Panc1 (cell line): ENCODE measurements at regions not wholly inside any gene's neighbourhood (a gene's known extent, or its start where the extent isn't known, plus 50 kb on each side); places are given as distances from the start of the nearest gene placed in this dataset.

Source experiments
- ATAC-seq: fragments of 200-7000 bp; cut with Tn5 transposase; 2 replicates; pipeline ENCODE4 v1.9.1; 2020; ENCODE audit warnings: mild to moderate bottlenecking, moderate library complexity
- BruUV-seq: library from RNA; stranded (reverse); fragments of 400-500 nt; replicated peaks from 2 replicates; lab custom pipeline; 2021; lab: Mats Ljungman, UMichigan
- CTCF ChIA-PET: fragments of 300-600 bp; sonication (Branson Sonifier 250); formaldehyde crosslinking; loops from one replicate; lab custom pipeline; 2022; ENCODE audit warnings: antibody characterized with exemption; lab: Charles Lee
- POLR2A ChIA-PET: fragments of 300-600 bp; sonication (Branson Sonifier 250); formaldehyde crosslinking; loops from one replicate; lab custom pipeline; 2022; ENCODE audit warnings: antibody characterized with exemption; lab: Charles Lee
- DNase-seq: peaks from one replicate; pipeline ENCODE4 v3.0.0-alpha.2; 2010; ENCODE audit warnings: low read depth, low spot score
- H3K27ac ChIP-seq: 2 replicates; pipeline ENCODE4 v1.5.1; 2011; ENCODE audit warnings: mild to moderate bottlenecking, low read length, inconsistent platforms
- H3K27me3 ChIP-seq: fragments of 200-500 bp; sonication (Bioruptor generic); 2 replicates; pipeline ENCODE4 v1.6.0; 2014; ENCODE audit warnings: low read length, inconsistent platforms; ENCODE audit not compliant: control insufficient read depth, insufficient read depth
- H3K36me3 ChIP-seq: fragments of 200-500 bp; sonication (Bioruptor generic); 2 replicates; pipeline ENCODE4 v1.5.1; 2014; ENCODE audit warnings: inconsistent platforms, mild to moderate bottlenecking, low read length, moderate library complexity; ENCODE audit not compliant: control insufficient read depth, insufficient read depth
- H3K4me1 ChIP-seq: 2 replicates; pipeline ENCODE4 v1.5.1; 2011; ENCODE audit warnings: inconsistent platforms, mild to moderate bottlenecking, low read length, moderate library complexity; ENCODE audit not compliant: control insufficient read depth, insufficient read depth
- H3K4me3 ChIP-seq, 2 experiments: 2 replicates each; pipeline ENCODE4 v1.5.1; 2011 to 2012; ENCODE audit warnings: low read depth in 2 of 2, low read length in 2 of 2, mild to moderate bottlenecking in 2 of 2, inconsistent platforms in 1 of 2, moderate library complexity in 1 of 2
- H3K9me3 ChIP-seq: fragments of 200-500 bp; sonication (Bioruptor generic); 2 replicates; pipeline ENCODE4 v1.5.1; 2014; ENCODE audit warnings: low read depth, mild to moderate bottlenecking, inconsistent platforms, low read length, moderate library complexity; ENCODE audit not compliant: control insufficient read depth, insufficient read depth
- POLR2AphosphoS5 ChIP-seq: IDR thresholded peaks from 2 replicates; pipeline ENCODE4 v1.6.1; 2012; ENCODE audit warnings: mild to moderate bottlenecking, low read depth, low read length, moderate library complexity
- SIN3A ChIP-seq: IDR thresholded peaks from 2 replicates; pipeline ENCODE4 v1.6.1; 2012; ENCODE audit warnings: low read depth, mild to moderate bottlenecking, low read length, moderate library complexity, borderline replicate concordance; ENCODE audit not compliant: insufficient read depth
- TCF7L2 ChIP-seq: IDR thresholded peaks from 2 replicates; pipeline ENCODE4 v1.6.1; 2011; ENCODE audit warnings: mild to moderate bottlenecking, low read depth, low read length, inconsistent platforms
- in situ Hi-C: cut with HindIII; loops from 2 replicates; pipeline ENCODE4 v1.10.0; 2016; ENCODE audit warnings: low sequenced_read_pairs, low pct_unique_long_range_greater_than_20kb
- intact Hi-C: fragments of 100-400 bp; cut with micrococcal nuclease; formaldehyde crosslinking; loops from one replicate; pipeline ENCODE4 v1.10.0; 2022; ENCODE audit not compliant: unreplicated experiment
- TF ChIP-seq, protein P1 (sequence below), 2 experiments: IDR thresholded peaks; 2 replicates each; pipeline ENCODE4 v1.6.1; 2011 to 2012; ENCODE audit warnings: low read depth in 2 of 2, control low read depth in 1 of 2, low read length in 1 of 2, mild to moderate bottlenecking in 1 of 2, moderate library complexity in 1 of 2; ENCODE audit not compliant: insufficient read depth in 1 of 2
- TF ChIP-seq, protein P2 (sequence below): fragments of 450-650 bp; IDR thresholded peaks from 2 replicates; pipeline ENCODE4 v1.5.1; 2017; ENCODE audit warnings: mild to moderate bottlenecking

DNA sequence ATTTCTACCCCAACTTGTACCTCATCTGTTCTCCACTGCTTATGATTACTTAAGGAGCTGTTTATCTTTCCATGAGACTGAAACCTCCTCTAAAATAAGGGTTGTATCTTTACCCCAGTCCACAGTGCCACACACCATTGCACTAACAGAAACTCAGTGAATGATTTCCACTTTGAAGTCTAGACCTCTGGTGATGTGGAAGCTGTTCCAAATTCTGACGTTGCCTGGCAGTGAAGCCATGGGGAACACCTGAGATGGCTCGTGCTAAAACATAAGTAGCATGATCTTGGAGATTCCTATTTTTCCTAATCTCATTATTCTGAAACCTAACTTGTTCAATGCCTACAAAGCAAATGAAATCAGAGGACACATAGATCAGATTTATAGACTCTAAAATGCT is 583.2 kb downstream of the EBF1 start:
- intact Hi-C loops: no loop called here
- DNase-seq: no peak
- Histone ChIP-seq H3K9me3 (no peaks in the 10 kb centered on the region), H3K27me3 (no peaks in the 10 kb centered on the region), H3K4me3 (no peak overlapping the region), H3K4me1 (no peaks in the 10 kb centered on the region), H3K27ac (no peak overlapping the region), H3K36me3 (no peaks in the 10 kb centered on the region)
- CTCF ChIA-PET: no interaction called here
- in situ Hi-C loops: no loop called here
- no peak for ATAC-seq
- TF ChIP-seq SIN3A (no peak), POLR2AphosphoS5 (no peak), TCF7L2 (no peak)
- TF ChIP-seq, protein P1, sequence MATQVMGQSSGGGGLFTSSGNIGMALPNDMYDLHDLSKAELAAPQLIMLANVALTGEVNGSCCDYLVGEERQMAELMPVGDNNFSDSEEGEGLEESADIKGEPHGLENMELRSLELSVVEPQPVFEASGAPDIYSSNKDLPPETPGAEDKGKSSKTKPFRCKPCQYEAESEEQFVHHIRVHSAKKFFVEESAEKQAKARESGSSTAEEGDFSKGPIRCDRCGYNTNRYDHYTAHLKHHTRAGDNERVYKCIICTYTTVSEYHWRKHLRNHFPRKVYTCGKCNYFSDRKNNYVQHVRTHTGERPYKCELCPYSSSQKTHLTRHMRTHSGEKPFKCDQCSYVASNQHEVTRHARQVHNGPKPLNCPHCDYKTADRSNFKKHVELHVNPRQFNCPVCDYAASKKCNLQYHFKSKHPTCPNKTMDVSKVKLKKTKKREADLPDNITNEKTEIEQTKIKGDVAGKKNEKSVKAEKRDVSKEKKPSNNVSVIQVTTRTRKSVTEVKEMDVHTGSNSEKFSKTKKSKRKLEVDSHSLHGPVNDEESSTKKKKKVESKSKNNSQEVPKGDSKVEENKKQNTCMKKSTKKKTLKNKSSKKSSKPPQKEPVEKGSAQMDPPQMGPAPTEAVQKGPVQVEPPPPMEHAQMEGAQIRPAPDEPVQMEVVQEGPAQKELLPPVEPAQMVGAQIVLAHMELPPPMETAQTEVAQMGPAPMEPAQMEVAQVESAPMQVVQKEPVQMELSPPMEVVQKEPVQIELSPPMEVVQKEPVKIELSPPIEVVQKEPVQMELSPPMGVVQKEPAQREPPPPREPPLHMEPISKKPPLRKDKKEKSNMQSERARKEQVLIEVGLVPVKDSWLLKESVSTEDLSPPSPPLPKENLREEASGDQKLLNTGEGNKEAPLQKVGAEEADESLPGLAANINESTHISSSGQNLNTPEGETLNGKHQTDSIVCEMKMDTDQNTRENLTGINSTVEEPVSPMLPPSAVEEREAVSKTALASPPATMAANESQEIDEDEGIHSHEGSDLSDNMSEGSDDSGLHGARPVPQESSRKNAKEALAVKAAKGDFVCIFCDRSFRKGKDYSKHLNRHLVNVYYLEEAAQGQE (IDR thresholded peaks at IDR 0.05; ENCODE audit: insufficient read depth in 1 of 2, low read depth in 2 of 2, low read length in 1 of 2): no peak
- TF ChIP-seq, protein P2, sequence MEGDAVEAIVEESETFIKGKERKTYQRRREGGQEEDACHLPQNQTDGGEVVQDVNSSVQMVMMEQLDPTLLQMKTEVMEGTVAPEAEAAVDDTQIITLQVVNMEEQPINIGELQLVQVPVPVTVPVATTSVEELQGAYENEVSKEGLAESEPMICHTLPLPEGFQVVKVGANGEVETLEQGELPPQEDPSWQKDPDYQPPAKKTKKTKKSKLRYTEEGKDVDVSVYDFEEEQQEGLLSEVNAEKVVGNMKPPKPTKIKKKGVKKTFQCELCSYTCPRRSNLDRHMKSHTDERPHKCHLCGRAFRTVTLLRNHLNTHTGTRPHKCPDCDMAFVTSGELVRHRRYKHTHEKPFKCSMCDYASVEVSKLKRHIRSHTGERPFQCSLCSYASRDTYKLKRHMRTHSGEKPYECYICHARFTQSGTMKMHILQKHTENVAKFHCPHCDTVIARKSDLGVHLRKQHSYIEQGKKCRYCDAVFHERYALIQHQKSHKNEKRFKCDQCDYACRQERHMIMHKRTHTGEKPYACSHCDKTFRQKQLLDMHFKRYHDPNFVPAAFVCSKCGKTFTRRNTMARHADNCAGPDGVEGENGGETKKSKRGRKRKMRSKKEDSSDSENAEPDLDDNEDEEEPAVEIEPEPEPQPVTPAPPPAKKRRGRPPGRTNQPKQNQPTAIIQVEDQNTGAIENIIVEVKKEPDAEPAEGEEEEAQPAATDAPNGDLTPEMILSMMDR: no peak
- no TSS peak for BruUV-seq
- POLR2A ChIA-PET: no interaction called here

DNA sequence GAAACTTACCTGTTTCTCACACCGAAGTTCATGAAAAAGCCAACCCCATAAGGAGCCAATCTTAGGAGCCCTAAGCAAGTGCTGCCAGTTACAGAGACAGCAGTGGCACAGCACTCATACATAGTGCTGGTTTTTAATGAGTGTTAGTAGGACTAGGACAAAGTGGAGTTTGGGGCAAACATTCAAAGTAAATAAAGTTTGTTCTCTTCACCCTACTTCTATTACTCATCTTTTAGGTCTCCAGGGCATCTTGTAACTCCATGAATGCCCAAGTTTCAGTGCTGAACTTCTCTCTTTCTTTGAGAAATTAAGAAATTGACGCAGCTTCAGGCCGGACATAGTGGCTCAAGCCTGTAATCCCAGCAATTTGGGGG is 584.7 kb downstream of the EBF1 start:
- intact Hi-C loops: no loop called here
- Histone ChIP-seq H3K27ac (no peak overlapping the region), H3K4me3 (no peak overlapping the region), H3K36me3 (no peaks in the 10 kb centered on the region), H3K4me1 (no peaks in the 10 kb centered on the region), H3K9me3 (no peaks in the 10 kb centered on the region), H3K27me3 (no peaks in the 10 kb centered on the region)
- POLR2A ChIA-PET: no interaction called here
- in situ Hi-C loops: no loop called here
- no TSS peak for BruUV-seq
- no peak for ATAC-seq
- no peak for DNase-seq
- no peak for TF ChIP-seq SIN3A
- TF ChIP-seq, protein P1 (IDR thresholded peaks at IDR 0.05; ENCODE audit: insufficient read depth in 1 of 2, low read depth in 2 of 2, low read length in 1 of 2): no peak
- TF ChIP-seq, protein P2: no peak
- TF ChIP-seq POLR2AphosphoS5: no peak
- no peak for TF ChIP-seq TCF7L2
- CTCF ChIA-PET: interaction anchor here (0.7 kb wide), 1 partner anchor 440 kb away, joined by 3 read pairs; no protein-coding TSS in a partner anchor
